ENCODE measurements at regions not wholly inside any gene's neighbourhood (a gene's known extent, or its start where the extent isn't known, plus 50 kb on each side); places are given as distances from the start of the nearest gene placed in this dataset.

- no peak for TF ChIP-seq ZFP30 (CRISPR knock-in tag; IDR thresholded peaks at IDR 0.05)
- TF ChIP-seq PATZ1 (CRISPR knock-in tag; IDR thresholded peaks at IDR 0.05; ENCODE audit: borderline replicate concordance) = no peak
- no peak for TF ChIP-seq ZNF565 (CRISPR knock-in tag; conservative IDR thresholded peaks at IDR 0.05; ENCODE audit: low read depth)
- no peak for TF ChIP-seq BACH2 (CRISPR knock-in tag; IDR thresholded peaks at IDR 0.05; ENCODE audit: borderline replicate concordance)
- TF ChIP-seq SNAI2 (CRISPR knock-in tag; IDR thresholded peaks at IDR 0.05) = no peak
- no peak for TF ChIP-seq ISL1 (CRISPR knock-in tag; IDR thresholded peaks at IDR 0.05)
- no peak for TF ChIP-seq TSHZ2 (CRISPR knock-in tag; IDR thresholded peaks at IDR 0.05)
- TF ChIP-seq, protein P1, sequence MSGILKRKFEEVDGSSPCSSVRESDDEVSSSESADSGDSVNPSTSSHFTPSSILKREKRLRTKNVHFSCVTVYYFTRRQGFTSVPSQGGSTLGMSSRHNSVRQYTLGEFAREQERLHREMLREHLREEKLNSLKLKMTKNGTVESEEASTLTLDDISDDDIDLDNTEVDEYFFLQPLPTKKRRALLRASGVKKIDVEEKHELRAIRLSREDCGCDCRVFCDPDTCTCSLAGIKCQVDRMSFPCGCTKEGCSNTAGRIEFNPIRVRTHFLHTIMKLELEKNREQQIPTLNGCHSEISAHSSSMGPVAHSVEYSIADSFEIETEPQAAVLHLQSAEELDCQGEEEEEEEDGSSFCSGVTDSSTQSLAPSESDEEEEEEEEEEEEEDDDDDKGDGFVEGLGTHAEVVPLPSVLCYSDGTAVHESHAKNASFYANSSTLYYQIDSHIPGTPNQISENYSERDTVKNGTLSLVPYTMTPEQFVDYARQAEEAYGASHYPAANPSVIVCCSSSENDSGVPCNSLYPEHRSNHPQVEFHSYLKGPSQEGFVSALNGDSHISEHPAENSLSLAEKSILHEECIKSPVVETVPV (CRISPR knock-in tag; IDR thresholded peaks at IDR 0.05) = no peak
- no peak for TF ChIP-seq PPARA (CRISPR knock-in tag; IDR thresholded peaks at IDR 0.05; ENCODE audit: borderline replicate concordance)
- TF ChIP-seq TCF4 (CRISPR knock-in tag; IDR thresholded peaks at IDR 0.05; ENCODE audit: borderline replicate concordance) = no peak
- no peak for TF ChIP-seq OSR1 (CRISPR knock-in tag; IDR thresholded peaks at IDR 0.05)
These were observed 176.3 kb upstream of the GSC start for GRCh38 chr14:94946244-94946643.
